ENCODE measurements at regions not wholly inside any gene's neighbourhood (a gene's known extent, or its start where the extent isn't known, plus 50 kb on each side); places are given as distances from the start of the nearest gene placed in this dataset.

DNA sequence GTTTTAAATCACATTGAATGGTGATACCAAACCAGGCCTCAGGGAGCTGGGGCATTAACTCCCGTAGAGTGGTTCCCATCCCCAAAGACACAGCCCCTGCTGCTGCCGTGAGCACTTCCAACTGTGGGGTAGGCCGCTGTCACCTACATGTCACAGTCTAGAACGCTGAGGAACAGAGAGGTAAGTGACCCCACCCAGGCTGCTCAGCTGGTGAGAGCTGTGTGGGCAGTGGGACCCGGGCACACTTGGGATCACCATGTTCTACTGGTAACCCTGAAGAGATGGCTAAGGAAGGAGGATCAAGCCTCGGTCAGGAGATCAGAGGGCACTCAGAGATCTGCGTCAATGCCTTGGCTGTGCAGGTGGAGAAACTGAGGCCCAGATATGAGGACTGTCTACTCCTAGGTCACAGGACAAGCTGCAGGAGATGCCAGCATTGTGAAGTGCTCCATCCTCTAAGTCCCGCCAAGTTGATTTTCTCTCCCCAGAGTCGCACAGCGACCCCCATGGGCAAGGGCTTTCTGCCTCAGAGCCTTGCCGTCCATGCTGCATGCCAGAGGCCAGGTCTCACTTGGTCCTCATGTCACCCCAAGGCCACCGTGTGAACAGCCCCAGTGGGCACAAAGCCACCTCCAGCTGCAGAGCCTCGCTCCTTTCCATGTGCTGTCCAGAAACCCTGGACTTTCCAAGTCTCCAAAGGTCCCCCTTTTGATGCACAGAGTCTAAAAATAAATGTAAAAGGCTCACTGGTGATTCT lies 144.2 kb upstream of the OTOS start:
- Histone ChIP-seq H3F3A (ENCODE audit: low read depth) (no peaks in the 10 kb centered on the region), H4K20me1 (ENCODE audit: low read depth) (no peaks in the 10 kb centered on the region), H3K36me3 (no peaks in the 10 kb centered on the region), H2AFZ (replicated peaks) (no peak overlapping the region), H3K27ac (no peak overlapping the region), H3K4me2 (no peak overlapping the region), H3K79me2 (ENCODE audit: low read depth) (no peaks in the 10 kb centered on the region), H3K4me3 (no peak overlapping the region), H3K4me1 (no peaks in the 10 kb centered on the region), H3K27me3 (peaks cover 17% of the 10 kb centered on the region), H3K9me3 (ENCODE audit: low read depth) (no peaks in the 10 kb centered on the region), H3K9ac (no peak overlapping the region)
- peaks cover 8% of the 10 kb centered on the region for H3K9me3 Mint-ChIP-seq
- no peak overlapping the region for H3K27ac Mint-ChIP-seq
- no peak for TF ChIP-seq EZH2 (IDR thresholded peaks at IDR 0.05)
- TF ChIP-seq, protein P1, sequence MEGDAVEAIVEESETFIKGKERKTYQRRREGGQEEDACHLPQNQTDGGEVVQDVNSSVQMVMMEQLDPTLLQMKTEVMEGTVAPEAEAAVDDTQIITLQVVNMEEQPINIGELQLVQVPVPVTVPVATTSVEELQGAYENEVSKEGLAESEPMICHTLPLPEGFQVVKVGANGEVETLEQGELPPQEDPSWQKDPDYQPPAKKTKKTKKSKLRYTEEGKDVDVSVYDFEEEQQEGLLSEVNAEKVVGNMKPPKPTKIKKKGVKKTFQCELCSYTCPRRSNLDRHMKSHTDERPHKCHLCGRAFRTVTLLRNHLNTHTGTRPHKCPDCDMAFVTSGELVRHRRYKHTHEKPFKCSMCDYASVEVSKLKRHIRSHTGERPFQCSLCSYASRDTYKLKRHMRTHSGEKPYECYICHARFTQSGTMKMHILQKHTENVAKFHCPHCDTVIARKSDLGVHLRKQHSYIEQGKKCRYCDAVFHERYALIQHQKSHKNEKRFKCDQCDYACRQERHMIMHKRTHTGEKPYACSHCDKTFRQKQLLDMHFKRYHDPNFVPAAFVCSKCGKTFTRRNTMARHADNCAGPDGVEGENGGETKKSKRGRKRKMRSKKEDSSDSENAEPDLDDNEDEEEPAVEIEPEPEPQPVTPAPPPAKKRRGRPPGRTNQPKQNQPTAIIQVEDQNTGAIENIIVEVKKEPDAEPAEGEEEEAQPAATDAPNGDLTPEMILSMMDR (IDR thresholded peaks at IDR 0.05) = no peak
- TF ChIP-seq EZH2phosphoT487 (IDR thresholded peaks at IDR 0.05) = no peak
- no peaks in the 10 kb centered on the region for H3K4me1 Mint-ChIP-seq
- peaks cover 4% of the 10 kb centered on the region for H3K27me3 Mint-ChIP-seq (ENCODE audit: insufficient read depth, low read depth)
- no peaks in the 10 kb centered on the region for H3K36me3 Mint-ChIP-seq
- H3K4me3 Mint-ChIP-seq = no peak overlapping the region
- no peak for DNase-seq (ENCODE audit: low spot score)

GRCh38 chr2:240285725-240286124 lies 145.3 kb upstream of the OTOS start:
- H3K27me3 Mint-ChIP-seq (ENCODE audit: insufficient read depth, low read depth) = peaks cover 4% of the 10 kb centered on the region
- no peaks in the 10 kb centered on the region for H3K79me2 ChIP-seq (ENCODE audit: low read depth)
- no peak for TF ChIP-seq EZH2phosphoT487 (IDR thresholded peaks at IDR 0.05)
- no peaks in the 10 kb centered on the region for H3K4me1 ChIP-seq
- no peaks in the 10 kb centered on the region for H4K20me1 ChIP-seq (ENCODE audit: low read depth)
- H2AFZ ChIP-seq (replicated peaks) = no peak overlapping the region
- no peak overlapping the region for H3K27ac Mint-ChIP-seq
- no peak overlapping the region for H3K4me3 Mint-ChIP-seq
- H3K4me3 ChIP-seq = no peak overlapping the region
- H3K9me3 Mint-ChIP-seq = peaks cover 6% of the 10 kb centered on the region
- H3K9ac ChIP-seq = no peak overlapping the region
- no peak overlapping the region for H3K4me2 ChIP-seq
- no peaks in the 10 kb centered on the region for H3F3A ChIP-seq (ENCODE audit: low read depth)
- no peaks in the 10 kb centered on the region for H3K9me3 ChIP-seq (ENCODE audit: low read depth)
- DNase-seq (ENCODE audit: low spot score) = no peak
- peaks cover 9% of the 10 kb centered on the region for H3K27me3 ChIP-seq
- H3K36me3 Mint-ChIP-seq = no peaks in the 10 kb centered on the region
- no peak overlapping the region for H3K27ac ChIP-seq
- H3K4me1 Mint-ChIP-seq = no peaks in the 10 kb centered on the region
- no peaks in the 10 kb centered on the region for H3K36me3 ChIP-seq

GRCh38 chr2:240286596-240286995 lies 146.1 kb upstream of the OTOS start:
- no peak overlapping the region for H2AFZ ChIP-seq (replicated peaks)
- no peaks in the 10 kb centered on the region for H3K79me2 ChIP-seq (ENCODE audit: low read depth)
- H3K27me3 ChIP-seq = peaks cover 2% of the 10 kb centered on the region
- Mint-ChIP-seq H3K9me3 (peaks cover 1% of the 10 kb centered on the region), H3K4me3 (no peak overlapping the region), H3K36me3 (no peaks in the 10 kb centered on the region), H3K4me1 (peaks cover 7% of the 10 kb centered on the region), H3K27me3 (ENCODE audit: insufficient read depth, low read depth) (peaks cover 4% of the 10 kb centered on the region), H3K27ac (no peak overlapping the region)
- no peaks in the 10 kb centered on the region for H3K36me3 ChIP-seq
- TF ChIP-seq, protein P1 (IDR thresholded peaks at IDR 0.05) = no peak
- TF ChIP-seq EZH2 (IDR thresholded peaks at IDR 0.05) (no peak), EZH2phosphoT487 (IDR thresholded peaks at IDR 0.05) (no peak)
- DNase-seq (ENCODE audit: low spot score) = no peak
- H3K9me3 ChIP-seq (ENCODE audit: low read depth) = no peaks in the 10 kb centered on the region
- no peak overlapping the region for H3K9ac ChIP-seq
- no peak overlapping the region for H3K4me3 ChIP-seq
- H3K4me1 ChIP-seq = no peaks in the 10 kb centered on the region
- no peak overlapping the region for H3K4me2 ChIP-seq
- no peaks in the 10 kb centered on the region for H4K20me1 ChIP-seq (ENCODE audit: low read depth)
- H3K27ac ChIP-seq = no peak overlapping the region
- H3F3A ChIP-seq (ENCODE audit: low read depth) = no peaks in the 10 kb centered on the region

GRCh38 chr2:240287011-240287410 lies 146.6 kb upstream of the OTOS start:
- H3K9ac ChIP-seq = no peak overlapping the region
- H3K27ac Mint-ChIP-seq = no peak overlapping the region
- no peaks in the 10 kb centered on the region for H4K20me1 ChIP-seq (ENCODE audit: low read depth)

More at GRCh38 chr2:240287011-240287410, 146.6 kb upstream of the OTOS start:
- Histone ChIP-seq H2AFZ (replicated peaks) (no peak overlapping the region), H3K79me2 (ENCODE audit: low read depth) (no peaks in the 10 kb centered on the region), H3K27ac (no peak overlapping the region), H3K9me3 (ENCODE audit: low read depth) (no peaks in the 10 kb centered on the region), H3K4me2 (no peak overlapping the region), H3K27me3 (no peaks in the 10 kb centered on the region), H3F3A (ENCODE audit: low read depth) (no peaks in the 10 kb centered on the region), H3K4me1 (no peaks in the 10 kb centered on the region), H3K4me3 (no peak overlapping the region), H3K36me3 (no peaks in the 10 kb centered on the region)
- no peak overlapping the region for H3K4me3 Mint-ChIP-seq
- H3K4me1 Mint-ChIP-seq = peaks cover 8% of the 10 kb centered on the region
- H3K36me3 Mint-ChIP-seq = no peaks in the 10 kb centered on the region
- TF ChIP-seq EZH2phosphoT487 (IDR thresholded peaks at IDR 0.05) (no peak), EZH2 (IDR thresholded peaks at IDR 0.05) (no peak)
- TF ChIP-seq, protein P1 (IDR thresholded peaks at IDR 0.05) = no peak
- H3K27me3 Mint-ChIP-seq (ENCODE audit: insufficient read depth, low read depth) = peaks cover 4% of the 10 kb centered on the region
- DNase-seq (ENCODE audit: low spot score) = no peak
- no peaks in the 10 kb centered on the region for H3K9me3 Mint-ChIP-seq
